HL-60 (cell line): ENCODE measurements at regions not wholly inside any gene's neighbourhood (a gene's known extent, or its start where the extent isn't known, plus 50 kb on each side); places are given as distances from the start of the nearest gene placed in this dataset.

Source experiments
- POLR2AphosphoS5 ChIP-seq: IDR thresholded peaks from 2 replicates; pipeline ENCODE4 v1.6.1; 2012; ENCODE audit warnings: low read depth
- TF ChIP-seq, protein P1 (sequence below): IDR thresholded peaks from one replicate; pipeline ENCODE4 v1.5.1; 2011; ENCODE audit warnings: low read length, control low read depth, inconsistent platforms; ENCODE audit not compliant: insufficient read depth

DNA sequence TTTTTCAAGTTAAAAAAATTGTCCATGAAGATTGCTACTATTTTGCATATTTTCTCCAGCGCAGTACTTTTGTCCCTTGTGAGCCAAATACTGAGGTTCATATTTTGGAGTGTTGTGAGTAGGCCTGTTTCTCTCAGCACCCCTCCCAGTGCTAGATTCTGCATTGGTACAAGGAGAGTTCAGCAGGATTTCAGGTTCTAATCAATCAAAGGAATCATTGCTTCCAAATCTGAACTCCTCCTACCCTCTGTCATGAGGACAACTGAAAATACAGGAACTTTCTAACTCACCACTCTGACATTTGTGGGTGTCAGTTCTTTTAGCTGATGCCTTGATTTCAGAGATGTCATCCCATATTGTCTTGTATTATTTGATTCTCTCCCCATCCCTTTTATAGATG lies 299.9 kb downstream of the FZD1 start:
- TF ChIP-seq POLR2AphosphoS5: no peak
- TF ChIP-seq, protein P1, sequence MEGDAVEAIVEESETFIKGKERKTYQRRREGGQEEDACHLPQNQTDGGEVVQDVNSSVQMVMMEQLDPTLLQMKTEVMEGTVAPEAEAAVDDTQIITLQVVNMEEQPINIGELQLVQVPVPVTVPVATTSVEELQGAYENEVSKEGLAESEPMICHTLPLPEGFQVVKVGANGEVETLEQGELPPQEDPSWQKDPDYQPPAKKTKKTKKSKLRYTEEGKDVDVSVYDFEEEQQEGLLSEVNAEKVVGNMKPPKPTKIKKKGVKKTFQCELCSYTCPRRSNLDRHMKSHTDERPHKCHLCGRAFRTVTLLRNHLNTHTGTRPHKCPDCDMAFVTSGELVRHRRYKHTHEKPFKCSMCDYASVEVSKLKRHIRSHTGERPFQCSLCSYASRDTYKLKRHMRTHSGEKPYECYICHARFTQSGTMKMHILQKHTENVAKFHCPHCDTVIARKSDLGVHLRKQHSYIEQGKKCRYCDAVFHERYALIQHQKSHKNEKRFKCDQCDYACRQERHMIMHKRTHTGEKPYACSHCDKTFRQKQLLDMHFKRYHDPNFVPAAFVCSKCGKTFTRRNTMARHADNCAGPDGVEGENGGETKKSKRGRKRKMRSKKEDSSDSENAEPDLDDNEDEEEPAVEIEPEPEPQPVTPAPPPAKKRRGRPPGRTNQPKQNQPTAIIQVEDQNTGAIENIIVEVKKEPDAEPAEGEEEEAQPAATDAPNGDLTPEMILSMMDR: no peak
